ENCODE measurements at regions not wholly inside any gene's neighbourhood (a gene's known extent, or its start where the extent isn't known, plus 50 kb on each side); places are given as distances from the start of the nearest gene placed in this dataset.

DNA sequence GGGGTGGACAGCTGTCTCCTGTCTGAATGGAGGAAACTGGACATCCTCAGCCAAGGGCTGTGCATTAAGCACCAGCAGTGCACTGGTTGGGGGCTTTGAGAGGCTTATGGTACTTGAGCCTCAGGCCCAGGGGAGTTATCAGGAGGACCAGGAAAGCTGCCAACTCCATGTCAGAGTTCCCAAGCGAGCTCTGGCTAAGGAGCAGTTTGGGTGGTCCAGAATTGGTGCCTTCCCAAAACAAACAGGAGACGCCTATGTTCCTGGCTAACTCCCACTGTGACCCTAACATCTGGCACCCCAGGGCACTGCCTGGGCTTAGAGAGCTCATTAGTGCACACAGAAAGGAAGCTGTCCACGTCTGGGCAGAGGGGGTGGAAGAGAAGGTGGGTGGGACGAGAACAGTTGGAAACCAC is 408.6 kb upstream of the NPVF start:
- no peaks in the 10 kb centered on the region for H3K36me3 ChIP-seq (replicated peaks; ENCODE audit: control insufficient read depth, insufficient read depth, low read length)
- no peak for DNase-seq
- H3K4me3 ChIP-seq (ENCODE audit: insufficient read depth, low read depth, low read length), result no peak overlapping the region
- no peaks in the 10 kb centered on the region for H3K27me3 ChIP-seq (ENCODE audit: control insufficient read depth, insufficient read depth, low read length)

DNA sequence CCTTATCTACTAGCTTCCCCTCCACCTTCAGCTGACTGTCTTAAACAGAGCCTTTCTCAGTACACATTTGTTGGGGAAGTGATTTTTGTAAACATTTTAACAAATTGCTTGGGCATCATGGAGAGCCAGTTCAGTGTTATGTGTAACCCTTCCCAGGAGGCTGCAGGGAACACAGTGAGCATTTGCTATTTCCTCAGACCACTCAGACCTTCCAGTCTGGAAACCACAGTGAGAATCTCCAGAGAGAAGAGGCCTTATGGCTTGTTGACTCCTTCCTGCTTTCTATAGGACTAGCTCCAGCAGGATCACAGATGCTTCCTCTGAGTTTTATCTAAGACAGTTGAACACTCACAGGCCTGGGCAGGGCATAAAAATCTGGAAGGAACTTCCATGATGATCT is 409.8 kb upstream of the NPVF start:
- H3K4me3 ChIP-seq (ENCODE audit: insufficient read depth, low read depth, low read length), result no peak overlapping the region

DNA sequence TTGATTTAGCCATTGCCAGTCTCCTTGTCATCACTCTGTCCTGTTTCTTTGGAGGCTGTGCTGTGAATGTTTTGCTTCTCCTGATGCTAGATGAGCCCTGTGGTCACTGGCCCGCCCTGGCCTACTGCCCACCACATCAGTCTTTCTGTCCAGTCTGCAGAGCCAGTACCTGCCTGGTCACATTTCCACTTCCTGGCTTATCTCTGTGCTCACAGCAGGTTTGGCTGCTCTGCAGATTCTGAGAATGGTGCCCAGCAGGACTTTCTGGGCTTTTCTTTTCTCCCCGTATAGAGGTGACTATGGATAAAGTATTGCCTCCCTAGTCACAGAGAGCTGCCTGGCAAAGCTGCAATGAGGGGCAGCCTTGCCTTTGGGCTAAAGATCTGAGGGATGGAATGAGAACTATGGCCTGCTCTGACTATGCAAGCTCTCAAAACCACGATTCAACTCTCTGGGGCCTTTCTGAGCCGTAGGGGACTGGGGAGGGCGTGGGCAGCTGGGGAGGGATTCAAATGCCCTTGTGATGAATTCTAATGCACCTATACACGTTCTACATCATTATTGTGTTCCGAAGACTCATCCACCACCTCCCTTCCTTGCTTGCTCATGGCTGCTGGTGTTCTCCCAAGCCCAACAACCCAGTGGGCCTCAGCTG is 410.4 kb upstream of the NPVF start:
- Histone ChIP-seq H3K27me3 (ENCODE audit: control insufficient read depth, insufficient read depth, low read length) (no peaks in the 10 kb centered on the region), H3K4me3 (ENCODE audit: insufficient read depth, low read depth, low read length) (no peak overlapping the region), H3K36me3 (replicated peaks; ENCODE audit: control insufficient read depth, insufficient read depth, low read length) (no peaks in the 10 kb centered on the region)
- no peak for DNase-seq

More for the DNA sequence above, 409.8 kb upstream of the NPVF start:
- no peaks in the 10 kb centered on the region for H3K36me3 ChIP-seq (replicated peaks; ENCODE audit: control insufficient read depth, insufficient read depth, low read length)
- DNase-seq, result no peak
- H3K27me3 ChIP-seq (ENCODE audit: control insufficient read depth, insufficient read depth, low read length), result no peaks in the 10 kb centered on the region

DNA sequence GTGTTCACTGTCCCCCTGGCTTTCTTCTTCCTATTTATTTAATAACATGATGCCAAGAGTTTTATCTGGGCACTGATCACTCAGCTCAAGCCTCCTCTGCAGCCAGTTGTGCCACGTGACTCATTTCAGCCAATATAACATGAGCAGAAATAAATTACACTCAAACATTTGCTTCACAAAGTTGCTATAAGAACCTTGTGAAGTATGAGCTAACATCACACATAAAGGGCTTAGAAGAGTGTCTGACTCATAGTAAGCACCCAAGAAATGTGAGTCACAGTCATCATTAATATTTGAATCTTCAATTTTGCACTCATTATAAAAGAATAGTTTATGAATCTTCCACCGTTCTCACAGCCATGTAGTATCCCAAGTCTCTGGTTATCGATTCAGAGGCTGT is 414.6 kb upstream of the NPVF start:
- Histone ChIP-seq H3K27me3 (ENCODE audit: control insufficient read depth, insufficient read depth, low read length) (no peaks in the 10 kb centered on the region), H3K36me3 (replicated peaks; ENCODE audit: control insufficient read depth, insufficient read depth, low read length) (no peaks in the 10 kb centered on the region), H3K4me3 (ENCODE audit: insufficient read depth, low read depth, low read length) (no peak overlapping the region)
- DNase-seq, result no peak

DNA sequence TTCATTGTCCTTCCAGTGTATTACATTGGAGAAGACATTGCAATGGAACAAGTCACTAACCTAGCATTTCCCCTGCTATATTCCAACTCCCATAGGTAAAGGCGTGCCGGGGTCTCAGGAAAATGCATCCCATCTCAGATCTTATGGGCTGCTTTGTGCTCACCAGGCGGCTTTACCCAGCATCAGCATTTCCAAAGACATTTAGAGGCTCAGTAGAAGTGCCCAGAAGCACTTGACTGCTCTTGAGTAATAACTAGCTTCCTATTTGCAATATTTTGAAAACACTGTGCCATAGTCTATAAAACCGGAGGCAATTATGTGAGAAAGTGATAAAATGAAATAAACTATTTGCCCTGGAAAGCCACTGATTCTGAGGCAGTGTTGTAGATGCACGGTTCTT is 415.0 kb upstream of the NPVF start:
- no peak for DNase-seq
- no peaks in the 10 kb centered on the region for H3K27me3 ChIP-seq (ENCODE audit: control insufficient read depth, insufficient read depth, low read length)
- H3K4me3 ChIP-seq (ENCODE audit: insufficient read depth, low read depth, low read length), result no peak overlapping the region
- H3K36me3 ChIP-seq (replicated peaks; ENCODE audit: control insufficient read depth, insufficient read depth, low read length), result no peaks in the 10 kb centered on the region

DNA sequence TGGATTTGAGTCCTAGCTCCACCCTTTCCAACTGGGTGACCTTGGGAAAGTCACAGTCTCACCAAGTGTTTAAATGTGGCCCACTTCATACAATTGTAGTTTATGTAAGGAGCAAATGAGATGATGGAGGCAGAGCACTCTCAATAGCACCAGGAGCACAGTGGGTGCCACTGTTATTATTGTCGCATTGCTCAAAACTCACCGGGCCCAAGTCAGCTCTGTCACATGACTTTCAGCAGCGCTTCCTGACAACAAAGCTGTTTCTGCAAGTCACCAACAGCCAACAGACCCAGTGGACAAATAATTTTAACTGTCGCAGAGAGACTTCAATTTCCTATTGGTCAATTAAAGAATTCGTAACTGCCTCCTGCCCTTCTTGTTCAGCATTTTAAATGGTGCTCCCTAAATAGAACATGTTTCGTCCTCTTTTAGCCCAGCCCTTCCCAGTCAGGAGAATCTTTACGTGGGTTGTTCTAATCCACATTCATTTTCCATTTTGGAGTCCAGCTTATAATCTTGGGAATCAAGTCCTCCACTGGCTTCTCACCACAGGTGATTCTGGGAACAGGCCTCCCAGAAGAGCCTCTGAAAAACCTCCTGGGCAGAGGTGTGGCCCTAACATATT is 415.6 kb upstream of the NPVF start:
- DNase-seq, result no peak
- no peak overlapping the region for H3K4me3 ChIP-seq (ENCODE audit: insufficient read depth, low read depth, low read length)
- no peaks in the 10 kb centered on the region for H3K36me3 ChIP-seq (replicated peaks; ENCODE audit: control insufficient read depth, insufficient read depth, low read length)
- no peaks in the 10 kb centered on the region for H3K27me3 ChIP-seq (ENCODE audit: control insufficient read depth, insufficient read depth, low read length)

DNA sequence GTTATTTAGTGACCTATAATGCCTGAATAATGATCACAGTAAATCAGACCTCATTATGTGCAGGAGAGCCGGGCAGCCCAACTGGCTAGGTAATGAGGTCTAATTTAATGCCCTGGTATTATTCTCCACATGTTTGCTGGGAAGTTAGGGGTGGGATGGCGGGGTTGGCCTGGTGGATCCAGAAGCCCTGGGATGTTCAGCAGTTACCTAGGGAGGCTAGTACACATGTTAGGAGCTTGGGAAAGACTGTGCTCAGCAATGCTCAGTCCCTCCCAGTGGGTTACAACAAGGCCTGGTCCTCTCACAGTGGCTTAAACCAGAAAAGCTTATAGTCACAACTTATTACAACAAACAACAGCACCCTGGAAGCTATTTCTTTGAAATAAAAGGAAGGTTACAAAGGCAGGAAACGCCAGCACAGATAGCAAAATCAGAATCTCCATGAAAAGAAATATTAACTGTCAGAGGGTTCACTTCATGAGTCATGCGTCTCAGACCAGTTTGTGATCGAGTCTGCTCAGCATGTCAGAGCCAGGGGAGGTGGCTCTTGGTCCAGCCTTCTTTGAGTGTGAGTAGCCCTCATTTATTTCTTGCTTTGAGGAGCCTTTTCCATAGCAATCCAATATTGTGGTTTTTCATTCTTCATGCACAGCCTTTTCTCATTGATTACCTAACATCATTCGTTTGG is 418.6 kb upstream of the NPVF start:
- Histone ChIP-seq H3K4me3 (ENCODE audit: insufficient read depth, low read depth, low read length) (no peak overlapping the region), H3K36me3 (replicated peaks; ENCODE audit: control insufficient read depth, insufficient read depth, low read length) (no peaks in the 10 kb centered on the region), H3K27me3 (ENCODE audit: control insufficient read depth, insufficient read depth, low read length) (no peaks in the 10 kb centered on the region)
- no peak for DNase-seq

DNA sequence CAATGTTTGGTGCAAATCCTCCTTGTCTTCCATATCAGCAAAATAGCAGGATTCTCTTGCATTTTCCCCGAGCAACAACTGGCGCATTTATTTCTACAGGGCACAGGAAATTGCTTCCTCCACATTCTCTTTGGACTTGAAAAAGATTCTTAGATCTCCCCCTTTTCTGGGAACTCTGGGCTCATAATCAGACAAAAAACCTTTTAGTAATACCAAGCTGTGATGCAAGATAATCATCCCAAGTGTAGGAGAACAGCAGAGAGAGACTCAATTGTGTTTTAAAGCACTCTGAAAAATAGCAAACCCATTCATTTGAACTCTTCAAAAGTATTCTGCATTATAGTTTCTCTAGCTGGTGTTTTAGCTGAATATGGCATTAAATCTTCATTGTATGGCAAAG is 419.6 kb upstream of the NPVF start:
- Histone ChIP-seq H3K4me3 (ENCODE audit: insufficient read depth, low read depth, low read length) (no peak overlapping the region), H3K27me3 (ENCODE audit: control insufficient read depth, insufficient read depth, low read length) (no peaks in the 10 kb centered on the region), H3K36me3 (replicated peaks; ENCODE audit: control insufficient read depth, insufficient read depth, low read length) (no peaks in the 10 kb centered on the region)
- DNase-seq, result no peak

DNA sequence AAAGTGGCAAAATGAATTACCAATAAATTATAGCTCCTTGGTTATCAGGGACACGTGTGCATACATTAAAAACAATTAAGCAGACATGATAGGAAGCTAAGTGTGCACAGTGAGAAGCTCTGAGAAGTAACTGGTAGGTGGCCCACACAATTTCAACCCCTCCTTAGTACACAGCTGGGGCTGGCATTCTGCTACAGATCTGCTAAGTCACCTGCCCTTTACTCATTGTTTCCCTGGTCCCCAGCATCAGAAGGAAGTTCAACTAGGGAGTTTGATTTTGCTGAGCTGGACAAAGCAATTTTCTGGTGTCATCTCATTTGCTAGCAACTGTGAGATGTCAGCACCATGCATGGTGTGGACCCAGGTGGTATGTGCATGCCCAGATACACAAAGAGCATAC is 424.1 kb upstream of the NPVF start:
- no peak overlapping the region for H3K4me3 ChIP-seq (ENCODE audit: insufficient read depth, low read depth, low read length)
- no peak for DNase-seq
- no peaks in the 10 kb centered on the region for H3K27me3 ChIP-seq (ENCODE audit: control insufficient read depth, insufficient read depth, low read length)
- no peaks in the 10 kb centered on the region for H3K36me3 ChIP-seq (replicated peaks; ENCODE audit: control insufficient read depth, insufficient read depth, low read length)

DNA sequence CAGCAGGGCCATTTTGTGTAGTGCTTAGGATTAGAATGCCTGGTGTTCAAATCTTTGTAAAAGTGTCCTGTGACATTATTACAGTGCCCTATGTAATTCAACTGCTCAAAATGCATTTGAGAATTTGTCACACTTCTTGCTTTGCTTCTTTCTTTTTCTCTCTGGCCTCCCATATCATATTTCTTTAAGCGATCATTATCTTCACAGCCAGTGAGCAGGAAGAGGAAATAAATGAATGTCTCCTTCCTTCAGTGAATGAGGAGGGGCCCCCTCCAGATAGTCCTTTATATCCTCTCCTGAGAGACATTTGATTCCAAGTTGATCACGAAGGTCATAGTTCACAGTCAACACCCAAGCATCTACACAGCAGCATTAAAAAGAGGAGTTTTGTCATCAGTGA is 425.1 kb upstream of the NPVF start:
- H3K27me3 ChIP-seq (ENCODE audit: control insufficient read depth, insufficient read depth, low read length), result no peaks in the 10 kb centered on the region

DNA sequence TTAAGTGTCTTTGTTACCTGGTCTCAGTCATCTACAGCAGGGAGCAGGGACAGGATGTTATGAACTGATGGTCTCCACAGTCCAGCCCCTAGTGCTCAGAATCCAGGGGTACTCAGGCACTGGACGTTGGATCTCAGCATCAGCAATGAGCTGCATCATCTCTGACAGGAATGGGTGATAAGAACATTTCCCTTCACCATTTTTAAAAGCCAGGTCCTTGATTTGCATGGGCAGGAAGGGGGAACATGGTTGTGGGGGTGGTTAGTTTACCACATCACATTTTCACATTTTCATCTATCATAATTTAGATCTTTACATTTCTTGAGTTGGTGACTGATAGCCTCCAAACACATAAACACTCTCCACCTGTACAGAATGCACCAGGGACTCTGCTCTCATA is 427.8 kb upstream of the NPVF start:
- Histone ChIP-seq H3K27me3 (ENCODE audit: control insufficient read depth, insufficient read depth, low read length) (no peaks in the 10 kb centered on the region), H3K4me3 (ENCODE audit: insufficient read depth, low read depth, low read length) (no peak overlapping the region), H3K36me3 (replicated peaks; ENCODE audit: control insufficient read depth, insufficient read depth, low read length) (no peaks in the 10 kb centered on the region)
- DNase-seq, result no peak

More for the DNA sequence above, 425.1 kb upstream of the NPVF start:
- Histone ChIP-seq H3K36me3 (replicated peaks; ENCODE audit: control insufficient read depth, insufficient read depth, low read length) (no peaks in the 10 kb centered on the region), H3K4me3 (ENCODE audit: insufficient read depth, low read depth, low read length) (no peak overlapping the region)
- DNase-seq, result no peak

DNA sequence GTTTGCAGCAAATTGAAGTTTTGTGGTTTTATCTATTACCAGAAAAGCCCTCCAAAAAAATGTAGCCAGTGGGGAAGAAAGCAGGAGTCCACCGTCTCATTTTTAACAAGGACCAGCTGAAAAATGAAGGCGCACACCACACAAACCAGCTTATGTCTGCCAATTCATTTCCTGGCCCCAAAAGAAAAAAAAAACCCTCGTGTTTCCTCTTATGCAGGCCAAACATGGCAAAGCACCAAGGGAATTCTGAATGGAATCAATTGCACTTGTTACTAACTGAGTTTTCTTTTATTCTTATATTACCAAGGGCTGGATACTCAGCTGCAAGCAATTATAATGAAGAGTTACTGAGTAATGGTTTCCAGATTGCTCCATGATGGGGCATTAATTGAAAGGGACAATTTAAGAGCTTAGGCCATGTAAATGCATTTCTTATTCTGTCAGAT is 428.3 kb upstream of the NPVF start:
- Histone ChIP-seq H3K27me3 (ENCODE audit: control insufficient read depth, insufficient read depth, low read length) (no peaks in the 10 kb centered on the region), H3K36me3 (replicated peaks; ENCODE audit: control insufficient read depth, insufficient read depth, low read length) (no peaks in the 10 kb centered on the region), H3K4me3 (ENCODE audit: insufficient read depth, low read depth, low read length) (no peak overlapping the region)
- DNase-seq, result no peak

DNA sequence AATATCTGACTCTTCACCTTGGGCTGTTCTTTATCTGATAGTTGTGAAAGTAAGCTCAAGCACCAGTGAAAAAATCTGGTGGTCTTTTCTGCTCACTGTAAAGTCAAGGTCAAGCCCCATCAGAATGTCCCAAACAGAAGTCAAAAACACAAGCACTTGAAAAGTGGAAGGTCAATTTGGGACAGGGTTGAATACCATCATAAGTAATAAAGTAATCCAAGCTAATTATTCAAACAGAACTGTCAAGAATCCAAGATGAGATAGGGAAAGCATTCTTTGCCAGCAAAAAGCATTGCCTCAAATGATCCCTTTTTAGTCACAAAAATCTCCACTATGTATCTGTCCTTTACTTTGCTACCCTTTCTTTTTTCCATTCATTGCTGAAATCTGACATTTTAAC is 430.1 kb upstream of the NPVF start:
- Histone ChIP-seq H3K4me3 (ENCODE audit: insufficient read depth, low read depth, low read length) (no peak overlapping the region), H3K36me3 (replicated peaks; ENCODE audit: control insufficient read depth, insufficient read depth, low read length) (no peaks in the 10 kb centered on the region), H3K27me3 (ENCODE audit: control insufficient read depth, insufficient read depth, low read length) (no peaks in the 10 kb centered on the region)
- no peak for DNase-seq

DNA sequence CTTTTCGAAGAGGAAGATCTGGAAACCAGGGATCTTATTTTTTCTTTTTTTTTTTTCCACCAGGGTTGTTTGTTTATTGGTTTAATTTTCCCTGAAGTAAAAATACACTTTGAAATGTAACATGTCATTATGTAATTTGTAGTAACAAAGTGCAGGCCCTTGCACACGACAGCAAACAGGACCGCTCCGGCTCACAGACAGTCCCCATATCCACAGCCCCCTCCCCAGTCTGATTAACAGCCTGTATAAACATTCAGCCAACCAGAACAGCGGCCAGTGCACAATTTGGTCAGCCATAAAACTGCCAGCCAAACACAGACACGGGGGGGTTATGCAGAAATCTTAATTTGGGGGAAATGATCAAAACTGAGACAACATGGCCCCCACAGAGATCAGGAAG is 431.6 kb upstream of the NPVF start:
- Histone ChIP-seq H3K36me3 (replicated peaks; ENCODE audit: control insufficient read depth, insufficient read depth, low read length) (no peaks in the 10 kb centered on the region), H3K27me3 (ENCODE audit: control insufficient read depth, insufficient read depth, low read length) (no peaks in the 10 kb centered on the region), H3K4me3 (ENCODE audit: insufficient read depth, low read depth, low read length) (no peak overlapping the region)
- DNase-seq, result no peak
